Activated CD4-positive, alpha-beta T cell treated with anti-CD3 and anti-CD28 coated beads for 1 hour (primary cell): ENCODE measurements at regions not wholly inside any gene's neighbourhood (a gene's known extent, or its start where the extent isn't known, plus 50 kb on each side); places are given as distances from the start of the nearest gene placed in this dataset.
"Not testable (repeated sequence)": the region's sequence is repeated elsewhere in the genome, so short reads cannot be mapped to it uniquely, and the experiment has no call there.

ENCODE experiments used
- DNase-seq: peaks from one replicate; pipeline ENCODE4 v3.0.0-alpha.2; 2020

- DNase-seq, result no peak
Measured at GRCh38 chr3:178088963-178089362, 447.3 kb upstream of the KCNMB2 start.

- no peak for DNase-seq
Measured at GRCh38 chr3:178090899-178091298, 445.3 kb upstream of the KCNMB2 start.

- no peak for DNase-seq
Measured at GRCh38 chr3:178095522-178095921, 440.7 kb upstream of the KCNMB2 start.

GRCh38 chr3:178096955-178097354 lies 439.3 kb upstream of the KCNMB2 start:
- DNase-seq, result no peak

GRCh38 chr3:178097576-178097975 lies 438.7 kb upstream of the KCNMB2 start:
- DNase-seq, result no peak

- no peak for DNase-seq
Measured at GRCh38 chr3:178099274-178099673, 437.0 kb upstream of the KCNMB2 start.

GRCh38 chr3:178099862-178100261 lies 436.4 kb upstream of the KCNMB2 start:
- no peak for DNase-seq

GRCh38 chr3:178100908-178101307 lies 435.3 kb upstream of the KCNMB2 start:
- no peak for DNase-seq

- DNase-seq, result no peak
Measured at GRCh38 chr3:178103140-178103539, 433.1 kb upstream of the KCNMB2 start.

- no peak for DNase-seq
Measured at GRCh38 chr3:178107804-178108203, 428.4 kb upstream of the KCNMB2 start.

- DNase-seq, result no peak
Measured at GRCh38 chr3:178109691-178110090, 426.5 kb upstream of the KCNMB2 start.

GRCh38 chr3:178112134-178112533 lies 424.1 kb upstream of the KCNMB2 start:
- no peak for DNase-seq

GRCh38 chr3:178112552-178112951 lies 423.7 kb upstream of the KCNMB2 start:
- DNase-seq, result not testable (repeated sequence)

- no peak for DNase-seq
Measured at GRCh38 chr3:178117641-178118040, 418.6 kb upstream of the KCNMB2 start.

GRCh38 chr3:178119608-178120295 lies 416.5 kb upstream of the KCNMB2 start:
- DNase-seq, result not testable (repeated sequence)

- DNase-seq, result no peak
Measured at GRCh38 chr3:178120367-178120766, 415.9 kb upstream of the KCNMB2 start.

GRCh38 chr3:178126686-178127085 lies 409.6 kb upstream of the KCNMB2 start:
- no peak for DNase-seq

GRCh38 chr3:178127221-178127620 lies 409.0 kb upstream of the KCNMB2 start:
- DNase-seq, result no peak

GRCh38 chr3:178129109-178129508 lies 407.1 kb upstream of the KCNMB2 start:
- DNase-seq, result no peak

- DNase-seq, result no peak
Measured at GRCh38 chr3:178131801-178132200, 404.4 kb upstream of the KCNMB2 start.

- DNase-seq, result no peak
Measured at GRCh38 chr3:178137206-178137605, 399.0 kb upstream of the KCNMB2 start.

- DNase-seq, result no peak
Measured at GRCh38 chr3:178137831-178138230, 398.4 kb upstream of the KCNMB2 start.

- DNase-seq, result no peak
Measured at GRCh38 chr3:178139116-178139515, 397.1 kb upstream of the KCNMB2 start.

- no peak for DNase-seq
Measured at GRCh38 chr3:178140531-178141304, 395.5 kb upstream of the KCNMB2 start.

GRCh38 chr3:178141305-178141684 lies 394.9 kb upstream of the KCNMB2 start:
- DNase-seq, result not testable (repeated sequence)
